Sigmoid colon (tissue), 4 donors: ENCODE measurements at regions not wholly inside any gene's neighbourhood (a gene's known extent, or its start where the extent isn't known, plus 50 kb on each side); places are given as distances from the start of the nearest gene placed in this dataset.

Source experiments
- CTCF ChIP-seq, 4 experiments: fragments of 450-650 bp in 3 of 4; fragments of 200-600 bp in 1 of 4; IDR thresholded peaks; one replicate each; pipeline ENCODE4 v1.5.1; 2016 to 2019; ENCODE audit warnings: antibody characterized with exemption in 4 of 4, mild to moderate bottlenecking in 3 of 4, moderate library complexity in 2 of 4
- EP300 ChIP-seq, 4 donors: sonication (generic); formaldehyde crosslinking; IDR thresholded peaks; one replicate each; pipeline ENCODE4 v1.6.1; 2017; ENCODE audit warnings: antibody characterized with exemption in 4 of 4
- POLR2A ChIP-seq, 2 donors: fragments of 450-650 bp; IDR thresholded peaks; one replicate each; pipeline ENCODE4 v1.6.1; 2016; ENCODE audit warnings: antibody characterized with exemption in 2 of 2, mild to moderate bottlenecking in 2 of 2, moderate library complexity in 2 of 2
- POLR2AphosphoS5 ChIP-seq, 4 donors: sonication (generic); formaldehyde crosslinking; IDR thresholded peaks; one replicate each; pipeline ENCODE4 v1.6.1; 2017; ENCODE audit warnings: antibody characterized with exemption in 4 of 4

GRCh38 chr9:120078112-120078511, 501.9 kb downstream of the CDK5RAP2 start:
- TF ChIP-seq CTCF (IDR thresholded peaks at IDR 0.05), result no peak
- no peak for TF ChIP-seq POLR2A (IDR thresholded peaks at IDR 0.05)
- TF ChIP-seq EP300 (IDR thresholded peaks at IDR 0.05), result no peak
- TF ChIP-seq POLR2AphosphoS5 (IDR thresholded peaks at IDR 0.05), result no peak
